GM21360 (cell line): ENCODE measurements at regions not wholly inside any gene's neighbourhood (a gene's known extent, or its start where the extent isn't known, plus 50 kb on each side); places are given as distances from the start of the nearest gene placed in this dataset.

ENCODE experiments used
- ATAC-seq: cut with Tn5 transposase; IDR thresholded peaks from one replicate; pipeline ENCODE4 v1.9.1; 2021; ENCODE audit warnings: mild to moderate bottlenecking, moderate library complexity; ENCODE audit not compliant: unreplicated experiment

GRCh38 chr13:57784633-57785032 lies 153.1 kb downstream of the PCDH17 start:
- ATAC-seq = no peak

DNA sequence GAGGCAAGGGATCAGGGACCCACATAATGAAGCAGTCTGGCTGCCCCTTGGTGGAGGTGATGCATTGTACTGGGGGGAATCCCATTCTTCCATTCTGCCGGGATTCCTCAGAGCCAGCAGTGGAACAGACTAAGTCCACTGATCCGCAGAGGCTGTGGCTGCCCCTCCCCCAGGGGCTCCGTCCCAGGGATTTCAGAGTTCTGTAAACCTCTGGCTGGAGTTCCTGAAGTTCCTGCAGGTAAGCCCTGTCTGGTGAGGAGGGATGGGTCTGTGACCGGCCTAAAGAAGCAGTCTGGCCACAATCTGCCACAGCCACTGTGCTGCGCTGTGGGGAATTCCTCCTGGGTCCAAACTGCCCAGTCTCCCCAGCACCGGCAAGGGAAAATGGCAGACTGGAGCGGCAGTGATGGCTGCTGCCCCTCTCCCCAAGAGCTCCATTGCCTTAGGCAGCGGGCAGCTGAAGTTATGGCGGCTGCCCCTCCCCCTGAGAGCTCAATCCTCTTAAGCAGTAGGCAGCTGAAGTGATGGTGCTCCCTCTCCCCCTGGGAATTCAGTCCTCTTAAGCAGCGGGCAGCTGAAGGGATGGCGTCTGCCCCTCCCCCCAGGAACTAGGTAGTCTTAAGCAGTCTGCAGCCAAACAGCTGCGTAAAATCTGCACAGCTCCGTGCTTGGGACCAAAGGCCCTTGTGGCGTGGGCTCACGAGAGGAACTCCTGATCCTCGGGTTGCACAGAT lies 155.7 kb downstream of the PCDH17 start:
- ATAC-seq = no peak

DNA sequence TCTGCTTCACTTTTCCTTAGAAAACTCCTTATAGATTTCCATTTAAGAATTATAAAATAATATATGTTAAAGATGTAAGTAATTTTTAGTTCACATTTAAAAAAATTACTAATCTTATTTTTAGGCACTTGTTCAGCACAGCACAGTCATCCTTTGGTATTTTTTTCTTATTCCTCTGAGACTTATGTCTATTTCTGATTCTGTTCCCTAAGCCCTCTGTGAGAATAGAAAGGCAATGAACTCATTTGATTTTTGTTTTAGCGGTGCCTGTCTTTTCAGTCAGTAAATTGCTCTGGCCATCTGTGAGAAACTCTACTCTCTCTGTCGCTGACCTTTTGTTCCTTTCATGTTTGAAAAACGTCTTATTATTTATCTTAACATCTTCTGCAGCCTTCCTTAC lies 168.1 kb downstream of the PCDH17 start:
- ATAC-seq = no peak

DNA sequence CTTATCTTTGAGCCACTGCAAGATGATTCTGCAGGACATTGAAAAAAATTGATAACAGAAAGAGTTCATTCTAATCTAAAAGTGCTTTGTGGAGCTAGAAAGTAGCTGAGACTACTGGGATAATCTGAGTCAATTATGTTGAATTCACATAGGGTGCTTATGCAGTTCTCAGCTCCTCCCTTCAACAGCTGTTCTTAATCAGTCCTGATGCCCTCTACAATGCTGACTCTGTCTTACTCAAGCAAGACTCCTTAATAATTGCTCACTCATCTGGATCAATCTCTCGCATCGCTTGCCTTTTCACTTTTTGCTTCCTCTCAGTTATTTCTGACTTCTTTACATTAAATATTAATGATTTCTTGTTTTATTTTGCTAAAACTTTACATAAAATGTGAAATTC lies 182.1 kb downstream of the PCDH17 start:
- ATAC-seq = no peak

- no peak for ATAC-seq
Observed at GRCh38 chr13:57815600-57815999, 184.1 kb downstream of the PCDH17 start.

DNA sequence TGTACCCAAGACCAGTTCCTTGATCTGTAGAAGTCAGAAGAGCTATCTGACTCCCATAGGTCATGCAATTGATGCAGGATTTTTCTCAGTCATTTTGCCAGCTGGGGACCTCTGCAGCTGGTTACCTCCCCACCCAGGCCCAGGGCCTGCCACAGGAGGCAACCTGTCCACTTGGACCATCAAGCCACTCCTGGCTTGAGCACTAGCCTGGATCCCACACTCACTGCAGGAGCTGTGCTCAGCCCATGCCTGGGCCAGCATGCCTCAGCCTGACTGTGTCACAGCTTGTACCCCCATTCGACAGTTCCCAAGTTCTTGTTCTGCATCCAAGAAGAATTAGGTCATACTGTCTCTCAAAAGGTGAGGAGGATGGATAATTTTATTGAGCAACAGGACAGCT lies 189.4 kb downstream of the PCDH17 start:
- no peak for ATAC-seq

DNA sequence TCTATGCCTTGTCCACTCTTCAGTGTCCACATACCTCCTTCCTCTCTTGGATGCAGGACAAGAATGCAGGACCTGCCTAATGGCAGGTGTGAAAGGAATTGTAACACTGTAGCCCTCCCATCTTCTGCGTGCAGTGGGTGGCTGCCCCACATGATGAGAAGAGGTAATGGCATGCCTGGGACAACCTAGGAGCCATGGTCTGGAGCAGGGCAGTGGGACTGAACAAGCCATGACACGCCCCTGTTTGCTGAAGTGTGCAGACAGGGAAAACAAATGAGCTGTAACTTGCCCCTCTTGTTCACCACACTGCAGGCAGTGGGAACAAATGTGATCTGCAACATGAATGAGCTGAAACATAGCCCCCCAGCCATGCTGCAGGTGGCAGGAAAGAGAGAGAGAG lies 192.2 kb downstream of the PCDH17 start:
- ATAC-seq = no peak

DNA sequence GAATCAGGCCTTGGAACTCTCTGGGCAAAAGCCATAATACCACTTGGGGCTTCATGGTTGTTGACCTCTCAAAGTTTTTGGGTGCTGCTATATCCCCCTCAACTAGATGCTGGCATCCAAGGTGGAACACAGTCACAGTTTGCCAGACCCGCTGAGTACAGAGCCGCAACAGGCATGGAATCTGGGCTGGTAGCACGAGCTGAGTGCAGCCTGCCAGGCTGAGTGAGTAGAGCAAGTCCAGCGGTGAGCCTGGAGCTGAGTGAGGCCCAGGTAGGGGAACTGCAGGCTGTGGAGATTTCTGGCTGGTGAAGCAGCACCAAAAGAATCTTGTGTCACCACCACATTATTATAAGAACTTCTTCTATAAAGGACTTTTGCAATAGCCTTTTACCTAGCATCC lies 192.6 kb downstream of the PCDH17 start:
- no peak for ATAC-seq

- no peak for ATAC-seq
Observed at GRCh38 chr13:57825066-57825465, 193.5 kb downstream of the PCDH17 start.

GRCh38 chr13:57829496-57829895 lies 198.0 kb downstream of the PCDH17 start:
- no peak for ATAC-seq

DNA sequence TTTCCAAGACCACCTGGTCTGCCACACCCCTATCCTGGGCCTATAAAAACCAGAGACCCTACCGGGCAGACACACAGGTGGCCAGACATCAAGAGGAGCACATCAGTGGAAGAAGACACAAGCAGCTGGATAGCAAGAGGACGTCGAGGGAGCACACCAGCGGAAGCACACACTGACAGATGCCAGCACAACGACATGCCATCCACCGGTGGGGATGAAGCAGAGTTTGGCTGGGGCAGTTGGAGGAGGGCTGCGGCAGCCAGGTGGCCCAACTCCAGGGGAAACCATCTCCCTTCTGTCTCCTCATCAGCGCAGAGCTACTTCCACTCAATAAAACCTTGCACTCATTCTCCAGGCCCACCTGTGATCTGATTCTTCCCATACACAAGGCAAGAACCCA lies 200.6 kb downstream of the PCDH17 start:
- no peak for ATAC-seq

DNA sequence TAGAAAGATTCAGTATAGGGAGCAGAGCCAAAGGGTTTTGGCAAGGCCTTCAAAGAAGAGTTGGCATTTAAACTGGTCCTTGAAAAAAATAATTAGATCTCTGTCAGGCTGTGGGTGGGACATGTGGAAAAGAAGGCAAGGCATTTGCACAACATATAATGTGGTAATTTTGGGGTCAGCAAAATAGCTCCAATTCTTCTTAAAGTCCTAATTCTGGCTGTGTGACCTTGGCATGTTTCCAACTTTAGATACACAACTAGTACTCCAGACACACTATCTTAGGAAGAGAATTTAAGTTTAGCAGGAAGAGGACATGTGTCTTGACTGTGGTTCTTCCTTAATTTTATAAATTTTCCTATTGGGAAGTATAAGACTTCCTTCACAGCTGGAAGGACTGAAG lies 206.3 kb downstream of the PCDH17 start:
- no peak for ATAC-seq

GRCh38 chr13:57843521-57843920 lies 212.0 kb downstream of the PCDH17 start:
- ATAC-seq = no peak

DNA sequence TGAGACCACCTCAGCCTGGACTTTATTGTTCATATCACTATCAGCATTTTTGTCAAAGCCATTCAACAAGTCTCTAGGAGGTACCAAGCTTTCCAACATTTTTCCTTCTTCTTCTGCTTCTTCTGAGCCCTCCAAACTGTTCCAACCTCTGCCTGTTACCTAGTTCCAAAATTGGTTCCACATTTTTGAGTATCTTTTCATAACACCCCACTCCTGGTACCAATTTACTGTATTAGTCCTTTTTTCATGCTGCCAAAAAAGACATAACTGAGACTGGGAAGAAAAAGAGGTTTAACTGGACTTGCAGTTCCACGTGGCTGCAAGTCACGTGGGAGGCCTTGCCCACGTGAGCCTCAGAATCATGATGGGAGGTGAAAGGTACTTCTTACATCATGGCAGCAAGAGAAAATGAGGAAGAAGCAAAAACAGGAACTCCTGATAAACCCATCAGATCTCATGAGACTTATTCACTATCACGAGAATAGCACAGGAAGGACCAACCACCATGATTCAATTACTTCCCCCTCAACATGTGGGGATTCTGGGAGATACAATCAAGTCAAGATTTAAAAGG lies 215.1 kb downstream of the PCDH17 start:
- no peak for ATAC-seq

DNA sequence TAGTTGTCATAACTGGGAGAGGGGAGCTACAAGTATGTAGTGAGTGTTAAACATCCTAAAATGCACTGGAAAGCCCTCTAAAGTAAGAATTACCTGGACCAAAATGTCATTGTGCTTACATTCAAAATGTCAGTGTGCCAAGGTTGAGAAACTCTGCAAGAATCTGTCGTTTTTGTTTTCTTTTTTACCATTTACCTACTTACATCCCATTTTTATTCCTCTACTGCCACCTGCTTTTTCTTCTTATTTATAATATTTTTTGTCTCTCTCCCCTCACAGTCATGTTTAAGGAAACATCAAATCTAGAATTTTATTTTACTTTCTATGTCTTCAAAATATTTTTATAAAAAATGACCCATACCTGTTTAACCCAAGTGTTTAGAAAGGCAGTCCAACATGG lies 226.4 kb downstream of the PCDH17 start:
- ATAC-seq = no peak

GRCh38 chr13:57858376-57858775 lies 226.8 kb downstream of the PCDH17 start:
- ATAC-seq = no peak

DNA sequence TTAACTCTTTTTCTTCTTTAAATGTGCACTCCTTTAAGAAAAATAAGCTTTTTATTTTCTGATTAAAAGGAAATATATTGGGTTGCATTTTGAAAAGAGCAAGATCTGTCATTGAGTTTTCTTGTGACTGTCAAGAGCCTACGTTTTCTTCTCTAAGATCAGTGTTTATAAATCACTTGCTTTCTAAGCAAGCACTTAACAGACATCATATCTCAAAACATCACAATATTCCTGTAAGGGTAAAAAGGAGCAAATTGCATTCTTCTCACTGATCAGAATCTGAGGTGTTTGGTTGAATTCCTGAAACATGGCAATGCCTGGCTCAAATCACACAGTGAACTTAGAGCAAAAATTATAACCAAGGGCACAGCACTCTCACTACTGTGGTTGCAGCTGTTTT lies 231.3 kb downstream of the PCDH17 start:
- no peak for ATAC-seq

DNA sequence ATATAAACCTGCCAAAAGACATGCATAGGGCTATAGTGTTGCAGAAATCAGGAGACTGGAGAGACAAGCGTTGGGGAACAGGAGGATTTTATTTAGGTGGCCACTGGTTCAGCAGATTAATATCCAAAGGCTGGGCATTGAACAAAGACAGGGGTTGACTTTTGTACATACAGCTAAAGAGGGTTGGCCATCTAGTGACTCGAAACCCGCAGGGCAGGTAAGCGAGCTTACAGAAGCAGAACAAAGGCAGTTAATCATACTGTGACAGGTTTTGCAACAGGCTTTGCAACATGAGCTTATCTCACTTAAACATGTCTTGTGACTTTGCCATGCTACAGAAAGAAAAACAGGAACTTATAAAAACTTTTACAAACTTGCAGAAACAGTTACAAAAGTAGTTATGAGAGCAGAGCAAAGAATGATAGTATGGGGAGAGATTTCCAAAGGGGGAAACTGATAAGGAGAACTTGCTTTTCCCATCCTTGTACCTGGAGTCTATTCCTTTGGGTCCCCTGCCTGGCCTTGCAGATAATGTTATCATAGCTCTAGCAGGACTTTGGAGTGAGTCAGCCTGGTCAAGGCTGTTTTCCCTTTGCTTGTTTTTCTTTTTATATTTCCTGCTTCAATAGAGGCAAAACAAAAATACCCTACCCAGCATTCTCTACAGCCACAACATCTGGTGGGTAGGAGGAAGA lies 234.2 kb downstream of the PCDH17 start:
- ATAC-seq = no peak

- ATAC-seq = no peak
Observed at GRCh38 chr13:57874530-57874929, 243.0 kb downstream of the PCDH17 start.

GRCh38 chr13:57877601-57878000 lies 246.1 kb downstream of the PCDH17 start:
- ATAC-seq = no peak

- no peak for ATAC-seq
Observed at GRCh38 chr13:57878291-57878690, 246.7 kb downstream of the PCDH17 start.

GRCh38 chr13:57897225-57897624 lies 265.7 kb downstream of the PCDH17 start:
- ATAC-seq = no peak
